ENCODE measurements at regions not wholly inside any gene's neighbourhood (a gene's known extent, or its start where the extent isn't known, plus 50 kb on each side); places are given as distances from the start of the nearest gene placed in this dataset.

GRCh38 chr1:193593147-193593885 is 406.9 kb upstream of the B3GALT2 start:
- in situ Hi-C loops (cut with MboI), result no loop called here
- H3K36me3 ChIP-seq (ENCODE audit: control insufficient read depth in 2 of 2, insufficient read depth in 2 of 2, low read length in 1 of 2), result no peaks in the 10 kb centered on the region
- ChIA-PET CTCF (no interaction called here), SMC1A (ENCODE audit: uncharacterized antibody, unreplicated experiment) (no interaction called here), POLR2A (no interaction called here), RAD21 (ENCODE audit: unreplicated experiment) (no interaction called here)
- H3K27ac ChIP-seq (ENCODE audit: control insufficient read depth, insufficient read depth), result no peak overlapping the region
- FAIRE-seq (no peak), DNase-seq (ENCODE audit: low read depth, low spot score) (no peak), ATAC-seq (no peak)
- TF ChIP-seq YY1 (IDR thresholded peaks at IDR 0.05; ENCODE audit: low read depth, low read length) (no peak), ASH2L (IDR thresholded peaks at IDR 0.05; ENCODE audit: borderline replicate concordance, low read depth) (no peak), MEF2A (IDR thresholded peaks at IDR 0.05; ENCODE audit: insufficient read depth, low read depth, low read length) (no peak), RELB (IDR thresholded peaks at IDR 0.05; ENCODE audit: low read depth) (no peak)
- H3K9me3 ChIP-seq (replicated peaks; ENCODE audit: control insufficient read depth, insufficient read depth, low read length), result no peaks in the 10 kb centered on the region
- WGBS (ENCODE audit: insufficient coverage, insufficient replicate concordance, low lambda C conversion rate, missing lambda C conversion rate), result 0% methylated on average over 3 of the region's 3 CpGs
- no peaks in the 10 kb centered on the region for H4K20me1 ChIP-seq (ENCODE audit: control insufficient read depth, insufficient read depth)
- H3K79me2 ChIP-seq (ENCODE audit: control insufficient read depth, insufficient read depth, low read length), result no peaks in the 10 kb centered on the region
- BruUV-seq (replicated peaks), result no TSS peak
- intact Hi-C loops (cut with micrococcal nuclease; ENCODE audit: unreplicated experiment), result no loop called here
- H3K4me3 ChIP-seq, result no peak overlapping the region
- no peaks in the 10 kb centered on the region for H3K4me1 ChIP-seq (ENCODE audit: control insufficient read depth, insufficient read depth, low read length)
- H3K27me3 ChIP-seq (replicated peaks in 1 of 2; ENCODE audit: control insufficient read depth in 2 of 2, insufficient read depth in 2 of 2, low read length in 1 of 2), result no peaks in the 10 kb centered on the region
- H3K4me2 ChIP-seq (ENCODE audit: control insufficient read depth, insufficient read depth), result no peak overlapping the region
- H2AFZ ChIP-seq (ENCODE audit: control insufficient read depth, low read depth, low read length), result no peak overlapping the region
- no peak overlapping the region for H3K9ac ChIP-seq (ENCODE audit: control insufficient read depth, insufficient read depth, low read length)

- no peak for DNase-seq (ENCODE audit: low read depth, low spot score)
- RAD21 ChIA-PET (ENCODE audit: unreplicated experiment), result no interaction called here
- ATAC-seq, result no peak
- H3K4me2 ChIP-seq (ENCODE audit: control insufficient read depth, insufficient read depth), result no peak overlapping the region
- no peaks in the 10 kb centered on the region for H4K20me1 ChIP-seq (ENCODE audit: control insufficient read depth, insufficient read depth)
- H3K4me1 ChIP-seq (ENCODE audit: control insufficient read depth, insufficient read depth, low read length), result no peaks in the 10 kb centered on the region
- no peak for FAIRE-seq
- POLR2A ChIA-PET, result no interaction called here
- in situ Hi-C loops (cut with MboI) (no loop called here), intact Hi-C loops (cut with micrococcal nuclease; ENCODE audit: unreplicated experiment) (no loop called here)
- TF ChIP-seq POLR2AphosphoS2 (IDR thresholded peaks at IDR 0.05; ENCODE audit: low read depth, low read length), result no peak
- H3K27ac ChIP-seq (ENCODE audit: control insufficient read depth, insufficient read depth), result no peak overlapping the region
- H3K9me3 ChIP-seq (replicated peaks; ENCODE audit: control insufficient read depth, insufficient read depth, low read length), result no peaks in the 10 kb centered on the region
- no peak overlapping the region for H3K4me3 ChIP-seq
- H3K79me2 ChIP-seq (ENCODE audit: control insufficient read depth, insufficient read depth, low read length), result no peaks in the 10 kb centered on the region
- SMC1A ChIA-PET (ENCODE audit: uncharacterized antibody, unreplicated experiment), result no interaction called here
- no peaks in the 10 kb centered on the region for H3K27me3 ChIP-seq (replicated peaks in 1 of 2; ENCODE audit: control insufficient read depth in 2 of 2, insufficient read depth in 2 of 2, low read length in 1 of 2)
- BruUV-seq (replicated peaks), result no TSS peak
- H2AFZ ChIP-seq (ENCODE audit: control insufficient read depth, low read depth, low read length), result no peak overlapping the region
- 98% methylated on average over 2 of the region's 2 CpGs for WGBS (ENCODE audit: insufficient coverage, insufficient replicate concordance, low lambda C conversion rate, missing lambda C conversion rate)
- CTCF ChIA-PET, result no interaction called here
- H3K36me3 ChIP-seq (ENCODE audit: control insufficient read depth in 2 of 2, insufficient read depth in 2 of 2, low read length in 1 of 2), result no peaks in the 10 kb centered on the region
- H3K9ac ChIP-seq (ENCODE audit: control insufficient read depth, insufficient read depth, low read length), result no peak overlapping the region
Observed at GRCh38 chr1:193592317-193592716, 405.9 kb upstream of the B3GALT2 start.
